Endodermal cell (in vitro differentiated cells): ENCODE measurements at regions not wholly inside any gene's neighbourhood (a gene's known extent, or its start where the extent isn't known, plus 50 kb on each side); places are given as distances from the start of the nearest gene placed in this dataset.

Experiments
- DNase-seq: peaks from one replicate; pipeline ENCODE4 v3.0.0-alpha.2; 2017
- H3K27ac ChIP-seq: 2 replicates; pipeline ENCODE4 v1.5.1; 2013; ENCODE audit warnings: mild to moderate bottlenecking, low read depth, low read length, moderate library complexity
- H3K27me3 ChIP-seq: 2 replicates; pipeline ENCODE4 v1.6.1; 2013; ENCODE audit warnings: mild to moderate bottlenecking, low read length, moderate library complexity; ENCODE audit not compliant: insufficient read depth, control insufficient read depth, poor library complexity, severe bottlenecking
- H3K36me3 ChIP-seq: 2 replicates; pipeline ENCODE4 v1.7.0; 2013; ENCODE audit warnings: mild to moderate bottlenecking, low read length, moderate library complexity; ENCODE audit not compliant: control insufficient read depth, insufficient read depth
- H3K4me1 ChIP-seq: one replicate; pipeline ENCODE4 v1.7.0; 2013; ENCODE audit warnings: low read length; ENCODE audit not compliant: control insufficient read depth, insufficient read depth
- H3K4me3 ChIP-seq: 2 replicates; pipeline ENCODE4 v1.5.1; 2013; ENCODE audit warnings: mild to moderate bottlenecking, low read length, moderate library complexity
- H3K9ac ChIP-seq: 2 replicates; pipeline ENCODE4 v1.6.1; 2013; ENCODE audit warnings: mild to moderate bottlenecking, low read length, moderate library complexity; ENCODE audit not compliant: poor library complexity, severe bottlenecking; ENCODE audit errors: extremely low read depth
- H3K9me3 ChIP-seq: 2 replicates; pipeline ENCODE4 v1.6.1; 2013; ENCODE audit warnings: mild to moderate bottlenecking, low read length, moderate library complexity; ENCODE audit not compliant: control insufficient read depth
- H3K27ac Mint-ChIP-seq: 2 replicates; pipeline ENCODE4 v1.8.0; 2020; ENCODE audit warnings: mixed read lengths
- H3K27me3 Mint-ChIP-seq: 2 replicates; pipeline ENCODE4 v1.8.0; 2021; ENCODE audit warnings: mild to moderate bottlenecking, mixed read lengths; ENCODE audit not compliant: insufficient read depth
- H3K36me3 Mint-ChIP-seq: 2 replicates; pipeline ENCODE4 v1.8.0; 2020; ENCODE audit warnings: low read depth, mixed read lengths
- H3K4me1 Mint-ChIP-seq: 2 replicates; pipeline ENCODE4 v1.8.0; 2020; ENCODE audit warnings: mixed read lengths
- H3K4me3 Mint-ChIP-seq: 2 replicates; pipeline ENCODE4 v1.8.0; 2020; ENCODE audit warnings: mild to moderate bottlenecking, moderate library complexity, mixed read lengths
- H3K9me3 Mint-ChIP-seq: 2 replicates; pipeline ENCODE4 v1.8.0; 2020; ENCODE audit warnings: mild to moderate bottlenecking, mixed read lengths
- CTCF ChIP-seq: fragments of 200-600 bp; sonication (generic); conservative IDR thresholded peaks from 2 replicates; pipeline ENCODE4 v1.5.0; 2021; ENCODE audit warnings: antibody characterized with exemption, mild to moderate bottlenecking
- WGBS, 2 experiments: methylation state at CpG; one replicate each; pipeline versions ENCODE4 v1.1.5 to v1.1.7; 2013; ENCODE audit warnings: missing lambda C conversion rate in 2 of 2, mixed read lengths in 1 of 2; ENCODE audit not compliant: insufficient coverage in 1 of 2, insufficient read length in 1 of 2; 5-methylcytosine and 5-hydroxymethylcytosine counted together

GRCh38 chr3:74302281-74302680 is 312.2 kb downstream of the CNTN3 start:
- Mint-ChIP-seq H3K4me3 (no peak overlapping the region), H3K36me3 (no peaks in the 10 kb centered on the region), H3K27me3 (peaks cover 28% of the 10 kb centered on the region), H3K27ac (no peak overlapping the region), H3K4me1 (peaks cover 9% of the 10 kb centered on the region), H3K9me3 (no peaks in the 10 kb centered on the region)
- peaks cover 6% of the 10 kb centered on the region for H3K4me1 ChIP-seq
- no peak overlapping the region for H3K9ac ChIP-seq
- no peaks in the 10 kb centered on the region for H3K36me3 ChIP-seq
- WGBS, 2 experiments: no CpG with 5 or more reads among the region's 1 CpG
- H3K9me3 ChIP-seq: no peaks in the 10 kb centered on the region
- no peak overlapping the region for H3K27ac ChIP-seq
- H3K4me3 ChIP-seq: no peak overlapping the region
- no peak for TF ChIP-seq CTCF
- no peak for DNase-seq
- no peaks in the 10 kb centered on the region for H3K27me3 ChIP-seq

- no peak for TF ChIP-seq CTCF
- Mint-ChIP-seq H3K27ac (no peak overlapping the region), H3K4me1 (peaks cover 10% of the 10 kb centered on the region), H3K36me3 (no peaks in the 10 kb centered on the region), H3K4me3 (no peak overlapping the region), H3K9me3 (no peaks in the 10 kb centered on the region), H3K27me3 (peaks cover 37% of the 10 kb centered on the region)
- Histone ChIP-seq H3K27ac (no peak overlapping the region), H3K9me3 (no peaks in the 10 kb centered on the region), H3K4me3 (no peak overlapping the region), H3K9ac (no peak overlapping the region), H3K4me1 (peaks cover 12% of the 10 kb centered on the region), H3K36me3 (no peaks in the 10 kb centered on the region), H3K27me3 (peaks cover 9% of the 10 kb centered on the region)
- DNase-seq: no peak
These were observed 313.4 kb downstream of the CNTN3 start for GRCh38 chr3:74301056-74301455.

GRCh38 chr3:74295479-74295878 is 319.0 kb downstream of the CNTN3 start:
- Histone ChIP-seq H3K4me3 (no peak overlapping the region), H3K27ac (no peak overlapping the region), H3K9ac (no peak overlapping the region), H3K27me3 (peaks cover 28% of the 10 kb centered on the region), H3K4me1 (peaks cover 12% of the 10 kb centered on the region), H3K36me3 (no peaks in the 10 kb centered on the region), H3K9me3 (no peaks in the 10 kb centered on the region)
- peaks cover 8% of the 10 kb centered on the region for H3K9me3 Mint-ChIP-seq
- 89% methylated on average over 1 of the region's 1 CpG; no CpG with 5 or more reads in 1 of the 2 experiments for WGBS, 2 experiments
- TF ChIP-seq CTCF: no peak
- H3K4me1 Mint-ChIP-seq: peaks cover 15% of the 10 kb centered on the region
- peaks cover 42% of the 10 kb centered on the region for H3K27me3 Mint-ChIP-seq
- H3K27ac Mint-ChIP-seq: no peak overlapping the region
- DNase-seq: no peak
- no peak overlapping the region for H3K4me3 Mint-ChIP-seq
- H3K36me3 Mint-ChIP-seq: no peaks in the 10 kb centered on the region
